ENCODE measurements at regions not wholly inside any gene's neighbourhood (a gene's known extent, or its start where the extent isn't known, plus 50 kb on each side); places are given as distances from the start of the nearest gene placed in this dataset.

- DNase-seq (ENCODE audit: low read depth in 1 of 2, low spot score in 1 of 2) = no peak
Observed at GRCh38 chrX:45596188-45596808, 395.6 kb upstream of the DIPK2B start.

DNA sequence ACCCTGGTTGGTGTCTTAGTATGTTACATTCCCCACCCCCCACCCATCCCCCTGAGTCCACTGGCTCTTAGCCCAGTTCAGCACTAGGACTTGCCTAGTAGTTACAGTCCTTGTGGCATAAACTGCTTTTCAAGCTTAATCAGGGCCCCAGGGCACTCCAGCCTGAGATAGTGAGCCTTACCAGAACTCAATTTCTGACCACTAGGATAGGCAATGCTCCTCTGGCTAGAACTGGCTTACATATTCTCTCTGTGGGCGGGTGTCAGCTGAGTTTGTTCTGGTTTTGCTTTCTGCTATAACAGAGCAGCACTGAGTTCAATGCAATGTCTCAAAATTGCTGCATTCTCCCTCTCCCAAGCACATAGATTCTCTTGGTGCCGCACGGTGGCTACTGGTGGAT, 391.4 kb upstream of the DIPK2B start:
- Histone ChIP-seq H3K9me3 (peaks cover 3% of the 10 kb centered on the region; the same call in 2 of the 3 replicates), H3K27ac (no peak overlapping the region), H3K4me1 (no peaks in the 10 kb centered on the region), H3K4me3 (no peak overlapping the region), H3K4me2 (no peak overlapping the region)
- CTCF ChIA-PET = no interaction called here
- POLR2A ChIA-PET = no interaction called here
- DNase-seq (ENCODE audit: low read depth in 1 of 2, low spot score in 1 of 2) (no peak), FAIRE-seq (no peak), ATAC-seq (no peak)
- WGBS (ENCODE audit: missing lambda C conversion rate) = 87% methylated on average over 3 of the region's 3 CpGs
- no peak for TF ChIP-seq RAD21 (conservative IDR thresholded peaks at IDR 0.05 in 1 of 2, IDR thresholded peaks at IDR 0.05 in 1 of 2)
- TF ChIP-seq CHD4 (IDR thresholded peaks at IDR 0.05; ENCODE audit: borderline replicate concordance) = no peak
- TF ChIP-seq SREBF2 (IDR thresholded peaks at IDR 0.05) = no peak
- TF ChIP-seq TP53 (CRISPR knock-in tag; IDR thresholded peaks at IDR 0.05) = no peak
- no peak for TF ChIP-seq HOXB13 (CRISPR knock-in tag; IDR thresholded peaks at IDR 0.05; ENCODE audit: low read depth)
- no peak for TF ChIP-seq MAZ (IDR thresholded peaks at IDR 0.05; ENCODE audit: borderline replicate concordance, low read depth, low read length)
- TF ChIP-seq NR3C1 (IDR thresholded peaks at IDR 0.05) = no peak
- TF ChIP-seq, protein P1, sequence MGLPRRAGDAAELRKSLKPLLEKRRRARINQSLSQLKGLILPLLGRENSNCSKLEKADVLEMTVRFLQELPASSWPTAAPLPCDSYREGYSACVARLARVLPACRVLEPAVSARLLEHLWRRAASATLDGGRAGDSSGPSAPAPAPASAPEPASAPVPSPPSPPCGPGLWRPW (IDR thresholded peaks at IDR 0.05) = no peak
- no peak for TF ChIP-seq USF2 (IDR thresholded peaks at IDR 0.05)
- TF ChIP-seq, protein P2, sequence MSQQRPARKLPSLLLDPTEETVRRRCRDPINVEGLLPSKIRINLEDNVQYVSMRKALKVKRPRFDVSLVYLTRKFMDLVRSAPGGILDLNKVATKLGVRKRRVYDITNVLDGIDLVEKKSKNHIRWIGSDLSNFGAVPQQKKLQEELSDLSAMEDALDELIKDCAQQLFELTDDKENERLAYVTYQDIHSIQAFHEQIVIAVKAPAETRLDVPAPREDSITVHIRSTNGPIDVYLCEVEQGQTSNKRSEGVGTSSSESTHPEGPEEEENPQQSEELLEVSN (IDR thresholded peaks at IDR 0.05; ENCODE audit: borderline replicate concordance, low read depth) = no peak
- no peak for TF ChIP-seq CHD2 (IDR thresholded peaks at IDR 0.05; ENCODE audit: low read length, partially characterized antibody)
- no peak for TF ChIP-seq RCOR1 (IDR thresholded peaks at IDR 0.05; ENCODE audit: low read depth, low read length)
- no peak for TF ChIP-seq NPAS2 (CRISPR knock-in tag; IDR thresholded peaks at IDR 0.05; ENCODE audit: borderline replicate concordance)

More at GRCh38 chrX:45596188-45596808, 395.6 kb upstream of the DIPK2B start:
- no peak overlapping the region for H3K4me3 ChIP-seq
- no peaks in the 10 kb centered on the region for H3K4me1 ChIP-seq
- POLR2A ChIA-PET = no interaction called here
- CTCF ChIA-PET = no interaction called here
- no peak for ATAC-seq
- 57% methylated on average over 2 of the region's 2 CpGs for WGBS (ENCODE audit: missing lambda C conversion rate)
- no peaks in the 10 kb centered on the region for H3K9me3 ChIP-seq
- no peak for TF ChIP-seq HEYL (CRISPR knock-in tag; IDR thresholded peaks at IDR 0.05)
- no peak for TF ChIP-seq ZFP36 (IDR thresholded peaks at IDR 0.05; ENCODE audit: borderline replicate concordance, partially characterized antibody)
- no peak for TF ChIP-seq HDAC2 (IDR thresholded peaks at IDR 0.05)
- no peak for TF ChIP-seq FOSB (CRISPR knock-in tag; IDR thresholded peaks at IDR 0.05)
- no peak for TF ChIP-seq POLR2AphosphoS2 (conservative IDR thresholded peaks at IDR 0.05; ENCODE audit: low read length)
- TF ChIP-seq NPAS2 (CRISPR knock-in tag; IDR thresholded peaks at IDR 0.05; ENCODE audit: borderline replicate concordance) = no peak
- no peak for TF ChIP-seq CBX8 (IDR thresholded peaks at IDR 0.05)
- TF ChIP-seq POLR2A (IDR thresholded peaks at IDR 0.05; ENCODE audit: low read length) = no peak
- TF ChIP-seq NFE2L2 (conservative IDR thresholded peaks at IDR 0.05; ENCODE audit: low read length) = no peak
- no peak overlapping the region for H3K27ac ChIP-seq
- H3K4me2 ChIP-seq = no peak overlapping the region
- FAIRE-seq = peak; percentile 28

DNA sequence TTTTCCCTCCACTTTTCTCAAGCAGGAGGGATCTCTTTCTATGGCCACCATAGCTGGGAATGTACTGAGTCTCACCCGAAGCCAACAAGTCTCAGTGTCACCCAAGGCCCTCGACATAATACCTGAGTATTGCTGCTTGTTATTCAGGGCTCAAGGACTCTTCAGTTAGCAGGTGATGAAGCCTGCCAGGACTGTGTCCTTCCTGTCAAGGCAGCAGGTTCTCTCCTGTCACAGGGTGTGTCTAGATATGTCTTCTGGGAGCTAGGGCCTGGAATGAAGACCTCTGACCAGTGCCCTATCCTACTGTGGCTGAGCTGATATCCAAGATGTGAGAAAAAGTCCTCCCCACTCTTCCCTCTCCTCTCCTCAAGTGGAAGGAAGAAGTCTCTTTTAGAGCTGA, 391.0 kb upstream of the DIPK2B start:
- no peak overlapping the region for H3K27ac ChIP-seq
- no peak overlapping the region for H3K4me2 ChIP-seq
- peaks cover 3% of the 10 kb centered on the region; the same call in 2 of the 3 replicates for H3K9me3 ChIP-seq
- 44% methylated on average over 2 of the region's 2 CpGs for WGBS (ENCODE audit: missing lambda C conversion rate)
- ChIA-PET POLR2A (no interaction called here), CTCF (no interaction called here)
- no peak for TF ChIP-seq FOXS1 (CRISPR knock-in tag; IDR thresholded peaks at IDR 0.05)
- TF ChIP-seq HOXA7 (CRISPR knock-in tag; IDR thresholded peaks at IDR 0.05) = no peak
- TF ChIP-seq EHF (CRISPR knock-in tag; IDR thresholded peaks at IDR 0.05) = no peak
- TF ChIP-seq ATOH8 (CRISPR knock-in tag; IDR thresholded peaks at IDR 0.05; ENCODE audit: low read depth) = no peak
- TF ChIP-seq POLR2A (IDR thresholded peaks at IDR 0.05; ENCODE audit: low read length) = no peak
- TF ChIP-seq RAD21 (conservative IDR thresholded peaks at IDR 0.05 in 1 of 2, IDR thresholded peaks at IDR 0.05 in 1 of 2) = no peak
- TF ChIP-seq RFX5 (IDR thresholded peaks at IDR 0.05) = no peak
- TF ChIP-seq, protein P3, sequence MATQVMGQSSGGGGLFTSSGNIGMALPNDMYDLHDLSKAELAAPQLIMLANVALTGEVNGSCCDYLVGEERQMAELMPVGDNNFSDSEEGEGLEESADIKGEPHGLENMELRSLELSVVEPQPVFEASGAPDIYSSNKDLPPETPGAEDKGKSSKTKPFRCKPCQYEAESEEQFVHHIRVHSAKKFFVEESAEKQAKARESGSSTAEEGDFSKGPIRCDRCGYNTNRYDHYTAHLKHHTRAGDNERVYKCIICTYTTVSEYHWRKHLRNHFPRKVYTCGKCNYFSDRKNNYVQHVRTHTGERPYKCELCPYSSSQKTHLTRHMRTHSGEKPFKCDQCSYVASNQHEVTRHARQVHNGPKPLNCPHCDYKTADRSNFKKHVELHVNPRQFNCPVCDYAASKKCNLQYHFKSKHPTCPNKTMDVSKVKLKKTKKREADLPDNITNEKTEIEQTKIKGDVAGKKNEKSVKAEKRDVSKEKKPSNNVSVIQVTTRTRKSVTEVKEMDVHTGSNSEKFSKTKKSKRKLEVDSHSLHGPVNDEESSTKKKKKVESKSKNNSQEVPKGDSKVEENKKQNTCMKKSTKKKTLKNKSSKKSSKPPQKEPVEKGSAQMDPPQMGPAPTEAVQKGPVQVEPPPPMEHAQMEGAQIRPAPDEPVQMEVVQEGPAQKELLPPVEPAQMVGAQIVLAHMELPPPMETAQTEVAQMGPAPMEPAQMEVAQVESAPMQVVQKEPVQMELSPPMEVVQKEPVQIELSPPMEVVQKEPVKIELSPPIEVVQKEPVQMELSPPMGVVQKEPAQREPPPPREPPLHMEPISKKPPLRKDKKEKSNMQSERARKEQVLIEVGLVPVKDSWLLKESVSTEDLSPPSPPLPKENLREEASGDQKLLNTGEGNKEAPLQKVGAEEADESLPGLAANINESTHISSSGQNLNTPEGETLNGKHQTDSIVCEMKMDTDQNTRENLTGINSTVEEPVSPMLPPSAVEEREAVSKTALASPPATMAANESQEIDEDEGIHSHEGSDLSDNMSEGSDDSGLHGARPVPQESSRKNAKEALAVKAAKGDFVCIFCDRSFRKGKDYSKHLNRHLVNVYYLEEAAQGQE (IDR thresholded peaks at IDR 0.05) = no peak
- TF ChIP-seq ZFP36 (IDR thresholded peaks at IDR 0.05; ENCODE audit: borderline replicate concordance, partially characterized antibody) = no peak
- no peak overlapping the region for H3K4me3 ChIP-seq
- no peak for ATAC-seq
- FAIRE-seq = no peak
- no peak for DNase-seq (ENCODE audit: low read depth in 1 of 2, low spot score in 1 of 2)
- no peaks in the 10 kb centered on the region for H3K4me1 ChIP-seq
